ENCODE measurements at regions not wholly inside any gene's neighbourhood (a gene's known extent, or its start where the extent isn't known, plus 50 kb on each side); places are given as distances from the start of the nearest gene placed in this dataset.

GRCh38 chr1:55338448-55338820, 123.3 kb upstream of the USP24 start:
- TF ChIP-seq NFIC (IDR thresholded peaks at IDR 0.05; ENCODE audit: low read depth, low read length) (no peak), CHD2 (IDR thresholded peaks at IDR 0.05; ENCODE audit: borderline replicate concordance, low read depth, low read length) (no peak), ZNF24 (IDR thresholded peaks at IDR 0.05) (no peak)
- RAD21 ChIA-PET (ENCODE audit: unreplicated experiment): interaction anchor here (0.6 to 3.0 kb wide), 12 partner anchors 37 to 1246 kb away, joined by 3 to 29 read pairs (median 4); no protein-coding TSS in a partner anchor
- peak; percentile 41 for FAIRE-seq

GRCh38 chr1:55337801-55338447, 122.8 kb upstream of the USP24 start:
- no peak overlapping the region for H3K4me2 ChIP-seq (ENCODE audit: control insufficient read depth, insufficient read depth)
- no peak overlapping the region for H3K9ac ChIP-seq (ENCODE audit: control insufficient read depth, insufficient read depth, low read length)
- ChIA-PET SMC1A (ENCODE audit: uncharacterized antibody, unreplicated experiment) (interaction anchor here (0.6 to 2.7 kb wide), 26 partner anchors 8 to 1371 kb away, joined by 3 to 40 read pairs (median 4); no protein-coding TSS in a partner anchor), POLR2A (interaction anchor here (0.5 kb wide), 1 partner anchor 632 kb away, joined by 7 read pairs; no protein-coding TSS in a partner anchor), RAD21 (ENCODE audit: unreplicated experiment) (interaction anchor here (0.6 to 3.0 kb wide), 14 partner anchors 20 to 1247 kb away, joined by 3 to 29 read pairs (median 4); no protein-coding TSS in a partner anchor), CTCF (interaction anchor here (0.5 to 2.7 kb wide), 31 partner anchors 9 to 1372 kb away, joined by 3 to 138 read pairs (median 5); no protein-coding TSS in a partner anchor)
- BruUV-seq (replicated peaks): no TSS peak
- H3K4me3 ChIP-seq: no peak overlapping the region
- H3K27me3 ChIP-seq (replicated peaks in 1 of 2; ENCODE audit: control insufficient read depth in 2 of 2, insufficient read depth in 2 of 2, low read length in 1 of 2): peaks cover 0 to 1% of the 10 kb centered on the region in 2 experiments; a peak in 1 of 4 replicates
- peak; percentile 13 for DNase-seq (ENCODE audit: low read depth, low spot score)
- WGBS (ENCODE audit: insufficient coverage, insufficient replicate concordance, low lambda C conversion rate, missing lambda C conversion rate): 3% methylated on average over 5 of the region's 5 CpGs
- no peak overlapping the region for H2AFZ ChIP-seq (ENCODE audit: control insufficient read depth, low read depth, low read length)
- no peaks in the 10 kb centered on the region for H3K79me2 ChIP-seq (ENCODE audit: control insufficient read depth, insufficient read depth, low read length)
- no peaks in the 10 kb centered on the region for H3K9me3 ChIP-seq (replicated peaks; ENCODE audit: control insufficient read depth, insufficient read depth, low read length)
- intact Hi-C loops (cut with micrococcal nuclease; ENCODE audit: unreplicated experiment) (loop anchor here (1.0 to 5.0 kb wide), 3 partner anchors 54 to 1249 kb away; no protein-coding TSS in a partner anchor), in situ Hi-C loops (cut with MboI) (no loop called here)
- no peaks in the 10 kb centered on the region for H3K4me1 ChIP-seq (ENCODE audit: control insufficient read depth, insufficient read depth, low read length)
- no peak overlapping the region for H3K27ac ChIP-seq (ENCODE audit: control insufficient read depth, insufficient read depth)
- H3K36me3 ChIP-seq (ENCODE audit: control insufficient read depth in 2 of 2, insufficient read depth in 2 of 2, low read length in 1 of 2): no peaks in the 10 kb centered on the region
- no peaks in the 10 kb centered on the region for H4K20me1 ChIP-seq (ENCODE audit: control insufficient read depth, insufficient read depth)
- ATAC-seq: peak; percentile 95
- FAIRE-seq: peak; percentile 64
- no peak for TF ChIP-seq PAX5 (IDR thresholded peaks at IDR 0.05; ENCODE audit: borderline replicate concordance, low read depth, low read length)
- TF ChIP-seq NR2C2 (IDR thresholded peaks at IDR 0.05; ENCODE audit: borderline replicate concordance, control insufficient read depth, insufficient read length, low read depth): no peak
- TF ChIP-seq CEBPZ (IDR thresholded peaks at IDR 0.05; ENCODE audit: low read depth, low read length): no peak
- TF ChIP-seq MTA3 (IDR thresholded peaks at IDR 0.05; ENCODE audit: borderline replicate concordance, low read length): no peak
- TF ChIP-seq NBN (IDR thresholded peaks at IDR 0.05): no peak
- peak; percentile 57 to 62 (median 57) for TF ChIP-seq CTCF (IDR thresholded peaks at IDR 0.05 in 2 of 3, conservative IDR thresholded peaks at IDR 0.05 in 1 of 3; ENCODE audit: control insufficient read depth in 2 of 3, extremely low read depth in 1 of 3, insufficient read depth in 1 of 3, low read depth in 3 of 3, low read length in 3 of 3)
- peak; percentile 65; the same call in 1 of the 2 replicates for TF ChIP-seq SMC3 (IDR thresholded peaks at IDR 0.05; ENCODE audit: borderline replicate concordance, low read length)
- no peak for TF ChIP-seq HDGF (IDR thresholded peaks at IDR 0.05)

More at GRCh38 chr1:55338448-55338820, 123.3 kb upstream of the USP24 start:
- Histone ChIP-seq H3K27me3 (replicated peaks in 1 of 2; ENCODE audit: control insufficient read depth in 2 of 2, insufficient read depth in 2 of 2, low read length in 1 of 2) (peaks cover 0 to 1% of the 10 kb centered on the region in 2 experiments; a peak in 1 of 4 replicates), H4K20me1 (ENCODE audit: control insufficient read depth, insufficient read depth) (no peaks in the 10 kb centered on the region), H3K4me1 (ENCODE audit: control insufficient read depth, insufficient read depth, low read length) (no peaks in the 10 kb centered on the region), H3K4me3 (no peak overlapping the region), H3K27ac (ENCODE audit: control insufficient read depth, insufficient read depth) (no peak overlapping the region), H3K36me3 (ENCODE audit: control insufficient read depth in 2 of 2, insufficient read depth in 2 of 2, low read length in 1 of 2) (no peaks in the 10 kb centered on the region), H3K9me3 (replicated peaks; ENCODE audit: control insufficient read depth, insufficient read depth, low read length) (no peaks in the 10 kb centered on the region), H3K4me2 (ENCODE audit: control insufficient read depth, insufficient read depth) (no peak overlapping the region), H3K9ac (ENCODE audit: control insufficient read depth, insufficient read depth, low read length) (no peak overlapping the region), H3K79me2 (ENCODE audit: control insufficient read depth, insufficient read depth, low read length) (no peaks in the 10 kb centered on the region), H2AFZ (ENCODE audit: control insufficient read depth, low read depth, low read length) (no peak overlapping the region)
- intact Hi-C loops (cut with micrococcal nuclease; ENCODE audit: unreplicated experiment) (loop anchor here (1.0 to 5.0 kb wide), 3 partner anchors 54 to 1249 kb away; no protein-coding TSS in a partner anchor), in situ Hi-C loops (cut with MboI) (no loop called here)
- BruUV-seq (replicated peaks): no TSS peak
- peak; percentile 40 for ATAC-seq
- WGBS (ENCODE audit: insufficient coverage, insufficient replicate concordance, low lambda C conversion rate, missing lambda C conversion rate): 1% methylated on average over 3 of the region's 3 CpGs
- CTCF ChIA-PET: interaction anchor here (0.5 to 2.7 kb wide), 25 partner anchors 8 to 1247 kb away, joined by 3 to 138 read pairs (median 6); no protein-coding TSS in a partner anchor
- no peak for DNase-seq (ENCODE audit: low read depth, low spot score)
- POLR2A ChIA-PET: no interaction called here
- SMC1A ChIA-PET (ENCODE audit: uncharacterized antibody, unreplicated experiment): interaction anchor here (0.6 to 2.7 kb wide), 21 partner anchors 8 to 1370 kb away, joined by 3 to 40 read pairs (median 4); no protein-coding TSS in a partner anchor
